B cell (primary cell): ENCODE measurements at regions not wholly inside any gene's neighbourhood (a gene's known extent, or its start where the extent isn't known, plus 50 kb on each side); places are given as distances from the start of the nearest gene placed in this dataset.

Experiments
- EZH2 ChIP-seq: IDR thresholded peaks from 2 replicates; pipeline ENCODE4 v1.6.1; 2012; ENCODE audit warnings: borderline replicate concordance, low read depth, mild to moderate bottlenecking, moderate library complexity, low read length; ENCODE audit not compliant: insufficient read depth, poor library complexity, severe bottlenecking
- TF ChIP-seq, protein P1 (sequence below): fragments of 200-600 bp; IDR thresholded peaks from one replicate; pipeline ENCODE4 v1.8.0; 2022; ENCODE audit warnings: antibody characterized with exemption, mild to moderate bottlenecking

DNA sequence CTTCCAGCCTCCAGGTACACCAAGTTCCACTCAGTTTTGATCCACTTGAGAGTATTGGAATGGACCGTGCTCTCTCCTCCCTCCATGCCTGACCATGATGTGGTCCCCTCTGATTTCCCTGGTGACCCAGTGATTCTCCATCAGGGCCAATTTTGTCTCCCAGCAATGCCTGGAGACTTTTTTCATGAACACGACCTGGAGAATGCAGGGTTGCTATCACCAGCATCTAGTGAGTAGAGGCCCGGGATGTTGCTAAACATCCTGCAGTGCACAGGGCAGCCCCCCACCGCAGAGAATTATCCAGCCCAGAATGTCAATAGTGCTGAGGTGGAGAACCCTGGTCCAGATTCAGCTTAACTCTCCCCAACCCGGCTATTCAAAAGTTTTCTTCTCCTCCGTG lies 134.0 kb upstream of the RREB1 start:
- TF ChIP-seq, protein P1, sequence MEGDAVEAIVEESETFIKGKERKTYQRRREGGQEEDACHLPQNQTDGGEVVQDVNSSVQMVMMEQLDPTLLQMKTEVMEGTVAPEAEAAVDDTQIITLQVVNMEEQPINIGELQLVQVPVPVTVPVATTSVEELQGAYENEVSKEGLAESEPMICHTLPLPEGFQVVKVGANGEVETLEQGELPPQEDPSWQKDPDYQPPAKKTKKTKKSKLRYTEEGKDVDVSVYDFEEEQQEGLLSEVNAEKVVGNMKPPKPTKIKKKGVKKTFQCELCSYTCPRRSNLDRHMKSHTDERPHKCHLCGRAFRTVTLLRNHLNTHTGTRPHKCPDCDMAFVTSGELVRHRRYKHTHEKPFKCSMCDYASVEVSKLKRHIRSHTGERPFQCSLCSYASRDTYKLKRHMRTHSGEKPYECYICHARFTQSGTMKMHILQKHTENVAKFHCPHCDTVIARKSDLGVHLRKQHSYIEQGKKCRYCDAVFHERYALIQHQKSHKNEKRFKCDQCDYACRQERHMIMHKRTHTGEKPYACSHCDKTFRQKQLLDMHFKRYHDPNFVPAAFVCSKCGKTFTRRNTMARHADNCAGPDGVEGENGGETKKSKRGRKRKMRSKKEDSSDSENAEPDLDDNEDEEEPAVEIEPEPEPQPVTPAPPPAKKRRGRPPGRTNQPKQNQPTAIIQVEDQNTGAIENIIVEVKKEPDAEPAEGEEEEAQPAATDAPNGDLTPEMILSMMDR: no peak
- no peak for TF ChIP-seq EZH2
